ENCODE measurements at regions not wholly inside any gene's neighbourhood (a gene's known extent, or its start where the extent isn't known, plus 50 kb on each side); places are given as distances from the start of the nearest gene placed in this dataset.

GRCh38 chr6:118714756-118715155, 63.4 kb upstream of the CEP85L start:
- Histone ChIP-seq H3K4me3 (no peak overlapping the region), H3K27ac (no peak overlapping the region)
- TF ChIP-seq CTCF (IDR thresholded peaks at IDR 0.05) = no peak
- DNase-seq (ENCODE audit: low spot score) = no peak

GRCh38 chr6:118712969-118713368, 61.6 kb upstream of the CEP85L start:
- no peak overlapping the region for H3K4me3 ChIP-seq
- no peak for DNase-seq (ENCODE audit: low spot score)
- TF ChIP-seq CTCF (IDR thresholded peaks at IDR 0.05) = no peak
- H3K27ac ChIP-seq = no peak overlapping the region

GRCh38 chr6:118710616-118711015, 59.2 kb upstream of the CEP85L start:
- no peak overlapping the region for H3K27ac ChIP-seq
- TF ChIP-seq CTCF (IDR thresholded peaks at IDR 0.05) = no peak
- no peak for DNase-seq (ENCODE audit: low spot score)

GRCh38 chr6:118709859-118710350, 58.5 kb upstream of the CEP85L start:
- H3K4me3 ChIP-seq = peak overlapping the region; percentile 68

More at GRCh38 chr6:118710616-118711015, 59.2 kb upstream of the CEP85L start:
- H3K4me3 ChIP-seq = no peak overlapping the region

GRCh38 chr6:118708744-118709143, 57.4 kb upstream of the CEP85L start:
- H3K27ac ChIP-seq = peak overlapping the region; percentile 57 to 76
- H3K4me3 ChIP-seq = peak overlapping the region; percentile 68
- DNase-seq (ENCODE audit: low spot score) = no peak
- TF ChIP-seq CTCF (IDR thresholded peaks at IDR 0.05) = no peak

More at GRCh38 chr6:118709859-118710350, 58.5 kb upstream of the CEP85L start:
- TF ChIP-seq CTCF (IDR thresholded peaks at IDR 0.05) = no peak
- no peak for DNase-seq (ENCODE audit: low spot score)
- peak overlapping the region; percentile 57 to 76 for H3K27ac ChIP-seq

- no peak overlapping the region for H3K27ac ChIP-seq
- TF ChIP-seq CTCF (IDR thresholded peaks at IDR 0.05) = no peak
- no peak overlapping the region for H3K4me3 ChIP-seq
- no peak for DNase-seq (ENCODE audit: low spot score)
Observed at GRCh38 chr6:118708055-118708454, 56.7 kb upstream of the CEP85L start.

- H3K4me3 ChIP-seq = no peak overlapping the region
- DNase-seq (ENCODE audit: low spot score) = no peak
- TF ChIP-seq CTCF (IDR thresholded peaks at IDR 0.05) = no peak
- no peak overlapping the region for H3K27ac ChIP-seq
Observed at GRCh38 chr6:118706702-118707101, 55.3 kb upstream of the CEP85L start.
